GM19239 (cell line): ENCODE measurements at regions not wholly inside any gene's neighbourhood (a gene's known extent, or its start where the extent isn't known, plus 50 kb on each side); places are given as distances from the start of the nearest gene placed in this dataset.

Experiments used
- DNase-seq: peaks from one replicate; pipeline ENCODE4 v3.0.0; 2011; ENCODE audit warnings: low spot score; ENCODE audit not compliant: insufficient read length
- FAIRE-seq: peaks from 2 replicates; lab custom pipeline; 2011; peaks lifted over from hg19 to GRCh38; lab: Jason Lieb, UNC

DNA sequence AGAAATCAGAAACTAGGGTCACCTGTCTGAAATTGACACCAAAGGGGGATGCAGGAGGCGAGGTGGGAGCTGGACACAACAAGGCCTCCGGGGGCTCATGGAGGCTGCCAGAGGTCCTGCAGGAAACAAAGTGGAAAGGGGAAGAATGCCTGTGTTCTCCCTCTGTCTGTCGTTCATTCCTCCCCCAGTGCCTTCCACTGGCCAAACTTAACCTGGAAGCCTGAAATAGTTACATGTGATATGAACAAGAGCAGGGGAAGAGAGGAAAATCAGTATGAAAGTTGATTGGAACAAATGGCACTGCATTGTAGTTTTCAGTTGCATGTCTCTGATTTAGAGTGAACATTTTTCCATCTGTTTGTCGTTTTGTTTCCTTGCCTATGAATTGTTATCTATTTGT, 502.0 kb upstream of the CFAP20DC start:
- FAIRE-seq, result no peak
- no peak for DNase-seq

GRCh38 chr3:59549962-59550361, 500.1 kb upstream of the CFAP20DC start:
- DNase-seq (no peak), FAIRE-seq (no peak)

- FAIRE-seq, result no peak
These were observed 498.0 kb upstream of the CFAP20DC start for GRCh38 chr3:59547874-59548273.

GRCh38 chr3:59546522-59546921, 496.7 kb upstream of the CFAP20DC start:
- DNase-seq (no peak), FAIRE-seq (no peak)

More at GRCh38 chr3:59547874-59548273, 498.0 kb upstream of the CFAP20DC start:
- DNase-seq, result no peak

GRCh38 chr3:59545374-59545773, 495.5 kb upstream of the CFAP20DC start:
- DNase-seq, result no peak
- no peak for FAIRE-seq

DNA sequence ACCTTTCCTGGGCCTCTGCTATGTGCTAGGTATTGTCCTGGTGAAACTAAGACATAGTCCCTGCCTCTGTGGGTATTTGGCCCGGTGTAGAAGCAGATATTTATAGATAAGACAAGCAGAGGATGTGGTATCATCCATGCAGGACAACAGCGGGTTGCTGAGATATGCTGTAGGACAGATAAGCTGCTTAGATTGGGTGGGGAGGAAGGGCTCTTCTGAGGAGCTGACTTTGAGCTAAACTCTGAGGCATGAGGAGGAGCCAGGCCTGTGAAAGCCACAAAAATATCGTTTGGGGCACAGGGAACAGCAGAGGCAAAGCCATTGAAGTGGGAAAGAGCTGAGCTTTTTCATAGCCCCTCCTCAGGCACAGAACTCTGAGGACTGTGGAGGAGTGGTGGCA, 492.5 kb upstream of the CFAP20DC start:
- DNase-seq, result no peak
- peak; percentile 33 for FAIRE-seq

DNA sequence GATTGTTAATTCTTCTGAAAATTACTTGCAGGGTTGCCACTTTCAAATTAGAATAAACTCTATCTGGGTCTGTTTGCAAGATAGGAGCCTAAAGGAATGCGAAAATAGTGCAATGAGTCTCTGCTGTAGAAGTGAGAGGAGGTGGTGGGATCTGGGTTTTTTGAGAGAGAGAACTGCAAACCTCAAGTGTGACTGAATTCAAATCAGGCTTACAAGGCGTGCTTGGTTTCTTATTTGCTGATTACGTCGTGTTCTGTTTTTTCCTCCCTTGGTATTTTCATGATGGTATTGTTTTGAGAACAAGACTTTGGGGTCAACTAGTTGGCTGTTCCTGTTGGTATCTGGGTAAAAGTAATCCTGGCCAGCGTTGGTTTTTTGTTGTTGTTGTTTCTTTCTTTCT, 490.9 kb upstream of the CFAP20DC start:
- no peak for FAIRE-seq
- no peak for DNase-seq

DNA sequence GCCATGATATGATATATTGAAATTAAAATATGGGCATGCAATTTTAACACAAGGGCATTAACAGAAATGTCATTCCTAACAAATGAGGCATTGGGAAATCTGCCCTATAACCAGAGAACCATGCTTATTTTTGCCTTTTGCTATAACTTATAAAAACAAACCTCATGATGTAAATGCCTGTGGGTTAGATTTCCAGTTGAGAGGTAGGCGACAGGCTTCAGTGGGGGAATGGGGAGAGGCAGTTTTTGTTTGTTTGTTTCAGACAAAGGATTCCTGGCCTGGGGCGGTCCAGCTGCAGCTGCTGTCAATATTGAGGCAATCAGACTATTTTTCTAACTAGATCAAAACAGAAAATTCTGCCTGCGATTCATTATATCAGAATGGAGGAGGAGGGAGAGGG, 490.4 kb upstream of the CFAP20DC start:
- FAIRE-seq, result no peak

GRCh38 chr3:59538753-59539432, 489.1 kb upstream of the CFAP20DC start:
- DNase-seq (no peak), FAIRE-seq (no peak)

More for the DNA sequence above, 490.4 kb upstream of the CFAP20DC start:
- DNase-seq, result no peak

DNA sequence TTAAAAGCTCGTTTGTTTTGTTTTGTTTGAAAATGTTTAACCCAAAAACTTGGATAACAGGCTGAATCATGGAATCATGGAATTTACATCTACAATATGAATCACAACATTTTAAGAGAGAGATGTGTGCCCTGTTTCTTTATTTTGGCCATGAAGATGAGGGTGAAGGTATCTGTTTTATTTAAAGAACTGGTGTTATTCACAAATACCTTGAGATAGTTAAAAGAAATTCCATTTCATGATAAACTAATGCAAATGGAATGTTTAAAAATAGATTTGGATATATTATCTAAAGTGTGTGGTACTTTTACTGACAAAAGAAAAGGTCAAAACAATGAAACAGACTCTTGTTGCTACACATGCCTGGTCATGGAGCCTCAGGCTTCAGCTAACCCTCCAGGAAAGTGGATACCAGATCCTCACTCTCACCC, 486.0 kb upstream of the CFAP20DC start:
- DNase-seq, result no peak

GRCh38 chr3:59531994-59532393, 482.2 kb upstream of the CFAP20DC start:
- no peak for FAIRE-seq
- DNase-seq, result no peak

More for the DNA sequence above, 486.0 kb upstream of the CFAP20DC start:
- FAIRE-seq, result no peak

DNA sequence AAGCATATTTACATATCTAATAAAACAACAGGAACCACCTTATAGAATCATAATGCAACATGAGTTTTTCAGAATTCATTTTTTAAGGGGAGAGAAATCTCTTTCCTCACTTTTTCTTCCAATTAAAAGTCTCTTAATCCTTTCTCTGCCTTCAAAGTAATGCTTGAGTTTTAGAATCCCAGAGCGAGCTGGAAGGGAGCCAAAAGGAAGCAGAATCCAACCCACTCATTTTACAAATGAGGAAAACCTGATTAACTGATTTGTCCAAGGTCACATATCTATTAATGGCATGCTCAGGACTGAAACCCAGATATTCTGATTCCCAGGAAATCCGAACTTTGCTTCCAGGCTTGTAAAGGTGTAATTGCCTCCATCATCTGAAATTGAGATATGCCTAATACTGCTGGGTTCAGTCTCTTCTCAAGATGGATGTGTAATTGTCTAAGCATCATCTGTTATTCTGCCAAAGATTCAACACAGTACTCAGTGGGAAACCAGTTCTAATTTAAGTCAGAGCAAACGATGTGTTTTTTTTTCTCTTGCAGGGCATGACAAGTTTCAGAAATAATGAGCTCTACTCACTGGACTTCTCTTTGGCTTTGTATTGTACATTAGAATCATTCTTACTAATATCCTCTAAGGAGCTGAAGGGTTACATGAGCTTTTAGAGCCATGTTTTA, 481.4 kb upstream of the CFAP20DC start:
- FAIRE-seq, result no peak

GRCh38 chr3:59528251-59528650, 478.4 kb upstream of the CFAP20DC start:
- FAIRE-seq, result no peak
- no peak for DNase-seq

More for the DNA sequence above, 481.4 kb upstream of the CFAP20DC start:
- no peak for DNase-seq

DNA sequence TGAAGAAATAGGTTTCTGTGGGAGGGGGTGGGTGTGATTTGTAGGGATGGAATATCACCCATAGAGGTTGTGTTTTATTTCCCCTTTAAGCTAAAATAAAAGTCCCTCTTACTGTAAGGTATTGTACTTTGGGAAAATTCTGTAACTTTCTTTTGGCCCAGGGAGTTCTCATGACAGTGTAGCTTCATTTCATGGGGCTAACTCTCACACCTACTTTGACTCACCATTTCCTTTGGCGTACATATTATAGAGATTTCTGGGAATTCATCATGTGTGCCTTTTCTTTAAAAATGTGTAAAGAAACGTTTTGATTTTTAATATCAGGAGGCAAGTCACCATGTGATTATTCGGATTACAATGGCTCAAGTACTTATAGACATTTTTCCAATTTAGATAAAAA, 477.7 kb upstream of the CFAP20DC start:
- FAIRE-seq, result no peak

DNA sequence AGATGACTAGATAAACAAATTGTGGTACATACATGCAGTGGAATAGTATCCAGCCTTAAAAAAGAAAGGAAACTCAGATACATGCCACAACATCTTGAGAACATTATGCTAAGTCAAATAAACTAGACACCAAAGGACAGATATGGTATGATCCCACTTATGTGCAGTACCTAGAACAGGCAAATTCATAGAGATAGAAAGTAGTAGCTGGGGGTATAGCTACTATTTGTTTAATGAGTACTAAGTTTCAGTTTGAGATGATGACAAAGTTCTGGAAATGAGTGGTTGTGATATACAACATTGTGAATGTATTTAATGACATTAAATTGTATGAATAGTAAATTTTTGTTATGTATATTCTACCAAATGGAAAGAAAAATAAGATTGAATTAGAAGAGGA, 477.2 kb upstream of the CFAP20DC start:
- DNase-seq (no peak), FAIRE-seq (peak; percentile 69)

More for the DNA sequence above, 477.7 kb upstream of the CFAP20DC start:
- DNase-seq, result no peak

DNA sequence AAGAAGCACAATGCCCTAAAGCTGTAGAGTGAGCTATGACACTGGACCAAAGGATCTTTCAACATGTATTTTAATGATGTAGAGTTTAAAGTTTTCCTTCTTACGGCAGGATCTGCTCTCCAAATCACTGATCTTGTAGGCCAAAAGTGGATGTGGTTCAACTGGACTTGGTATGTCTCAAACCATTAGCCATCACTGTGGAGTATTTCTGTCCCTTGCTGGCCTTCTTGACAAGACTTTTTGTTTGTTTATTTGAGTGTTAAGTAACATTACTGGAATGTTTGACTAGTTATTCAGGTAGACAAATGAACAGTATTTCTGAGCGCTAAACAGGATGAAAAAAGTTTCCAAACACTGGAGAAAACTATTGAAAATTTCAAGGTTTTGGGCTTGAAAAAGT, 472.7 kb upstream of the CFAP20DC start:
- FAIRE-seq (no peak), DNase-seq (no peak)

- no peak for DNase-seq
- FAIRE-seq, result no peak
These were observed 469.3 kb upstream of the CFAP20DC start for GRCh38 chr3:59519094-59519493.

- DNase-seq (no peak), FAIRE-seq (no peak)
These were observed 468.6 kb upstream of the CFAP20DC start for GRCh38 chr3:59518283-59519055.

DNA sequence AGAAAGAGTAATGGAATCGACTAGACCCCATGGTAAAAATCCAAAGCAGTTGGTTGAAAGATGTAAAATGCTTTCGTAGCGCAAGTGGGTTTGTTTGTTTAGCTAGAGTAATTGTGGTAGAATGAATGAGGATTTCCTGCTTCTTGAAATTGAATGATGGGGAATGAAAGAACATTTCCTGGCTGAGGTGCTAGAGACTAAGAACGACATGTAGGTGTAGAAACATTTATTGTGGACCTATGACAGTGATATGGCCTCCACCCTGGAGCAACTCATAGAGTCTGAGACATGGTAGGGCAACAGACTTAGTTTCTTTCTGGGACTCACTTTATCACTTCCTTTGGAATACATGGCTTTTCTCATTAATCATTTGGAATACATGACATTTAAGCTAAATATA, 467.6 kb upstream of the CFAP20DC start:
- FAIRE-seq, result no peak
- no peak for DNase-seq

- no peak for FAIRE-seq
These were observed 466.1 kb upstream of the CFAP20DC start for GRCh38 chr3:59515966-59516365.

DNA sequence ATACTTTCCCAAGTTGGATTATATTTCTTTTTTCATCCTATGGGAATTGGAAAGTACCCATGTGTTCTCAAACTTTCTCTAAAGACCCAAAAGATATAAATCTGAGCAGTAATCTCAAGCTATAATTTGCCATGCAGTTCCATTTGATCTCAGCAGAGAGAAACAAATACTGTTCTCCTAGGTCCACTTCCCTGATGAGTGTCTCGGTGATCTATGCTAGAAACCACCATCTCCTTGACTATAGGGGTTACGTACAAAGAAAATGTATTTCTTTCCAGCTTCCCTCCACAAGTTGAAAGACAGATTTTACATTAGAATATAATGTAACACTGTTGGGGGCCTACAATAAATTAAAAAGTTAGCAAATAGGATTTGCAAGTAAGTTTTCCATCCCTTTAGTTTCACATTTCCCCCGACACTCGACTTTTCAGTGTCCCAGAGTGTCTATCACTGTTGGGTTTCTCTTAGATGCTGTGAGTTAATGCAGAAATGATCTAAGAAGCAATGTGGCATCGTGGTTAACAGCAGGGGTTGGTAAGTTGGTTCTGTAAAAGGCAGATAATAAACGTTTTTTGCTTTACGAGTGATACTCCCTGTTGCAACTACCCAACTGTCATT, 465.1 kb upstream of the CFAP20DC start:
- FAIRE-seq (no peak), DNase-seq (no peak)

More at GRCh38 chr3:59515966-59516365, 466.1 kb upstream of the CFAP20DC start:
- no peak for DNase-seq
